Thoracic aorta (tissue), 2 donors: ENCODE measurements at regions not wholly inside any gene's neighbourhood (a gene's known extent, or its start where the extent isn't known, plus 50 kb on each side); places are given as distances from the start of the nearest gene placed in this dataset.

Experiments
- ATAC-seq: fragments of 150-250 bp; one replicate; pipeline ENCODE4 v1.8.0; 2017; ENCODE audit warnings: low read depth; ENCODE audit not compliant: insufficient number of reproducible peaks, low FRiP score
- DNase-seq: peaks from one replicate; pipeline ENCODE4 v3.0.0-alpha.2; 2020; ENCODE audit warnings: low spot score
- H3K27ac ChIP-seq, 2 donors: fragments of 200-600 bp; sonication (generic); 1 replicate in 1 of 2; 2 replicates in 1 of 2; pipeline ENCODE4 v1.5.1; 2016; ENCODE audit warnings: mild to moderate bottlenecking in 2 of 2, moderate library complexity in 2 of 2
- H3K27me3 ChIP-seq: fragments of 200-600 bp; sonication (generic); replicated peaks from 2 replicates; pipeline ENCODE4 v1.6.0; 2016; ENCODE audit warnings: mild to moderate bottlenecking; ENCODE audit not compliant: insufficient read depth
- H3K36me3 ChIP-seq: fragments of 200-600 bp; sonication (generic); one replicate; pipeline ENCODE4 v1.5.1; 2016
- H3K4me1 ChIP-seq, 2 donors: fragments of 200-600 bp; sonication (generic); 1 replicate in 1 of 2; 2 replicates in 1 of 2; pipeline versions ENCODE4 v1.5.1 to v1.6.0; 2016; ENCODE audit warnings: low read depth in 2 of 2, mild to moderate bottlenecking in 1 of 2; ENCODE audit not compliant: control insufficient read depth in 1 of 2
- H3K4me3 ChIP-seq: fragments of 200-600 bp; sonication (generic); 2 replicates; pipeline ENCODE4 v1.5.1; 2016; ENCODE audit warnings: mild to moderate bottlenecking
- H3K9me3 ChIP-seq: fragments of 200-600 bp; sonication (generic); 2 replicates; pipeline ENCODE4 v1.5.1; 2016
- CTCF ChIP-seq: fragments of 200-600 bp; sonication (generic); IDR thresholded peaks from one replicate; pipeline ENCODE4 v1.5.1; 2019; ENCODE audit warnings: antibody characterized with exemption

- no peak overlapping the region for H3K4me3 ChIP-seq
- ATAC-seq (no peak), DNase-seq (no peak)
- no peaks in the 10 kb centered on the region for H3K36me3 ChIP-seq
- H3K27ac ChIP-seq, result no peak overlapping the region
- no peak for TF ChIP-seq CTCF
- no peaks in the 10 kb centered on the region for H3K9me3 ChIP-seq
- H3K27me3 ChIP-seq, result no peaks in the 10 kb centered on the region
- no peaks in the 10 kb centered on the region for H3K4me1 ChIP-seq
Measured at GRCh38 chr1:37294529-37294928, 179.9 kb upstream of the ZC3H12A start.

GRCh38 chr1:37298769-37299168 lies 175.6 kb upstream of the ZC3H12A start:
- TF ChIP-seq CTCF, result no peak
- no peak overlapping the region for H3K4me3 ChIP-seq
- ATAC-seq (no peak), DNase-seq (no peak)
- no peaks in the 10 kb centered on the region for H3K4me1 ChIP-seq
- H3K9me3 ChIP-seq, result no peaks in the 10 kb centered on the region
- no peak overlapping the region for H3K27ac ChIP-seq
- H3K36me3 ChIP-seq, result no peaks in the 10 kb centered on the region
- no peaks in the 10 kb centered on the region for H3K27me3 ChIP-seq

- ATAC-seq, result no peak
- Histone ChIP-seq H3K4me1 (no peaks in the 10 kb centered on the region), H3K27ac (no peak overlapping the region), H3K4me3 (no peak overlapping the region), H3K27me3 (no peaks in the 10 kb centered on the region), H3K36me3 (no peaks in the 10 kb centered on the region), H3K9me3 (no peaks in the 10 kb centered on the region)
- no peak for DNase-seq
- TF ChIP-seq CTCF, result no peak
Measured at GRCh38 chr1:37299216-37299615, 175.2 kb upstream of the ZC3H12A start.

- Histone ChIP-seq H3K27me3 (no peaks in the 10 kb centered on the region), H3K27ac (no peak overlapping the region), H3K36me3 (no peaks in the 10 kb centered on the region), H3K4me1 (no peaks in the 10 kb centered on the region), H3K4me3 (no peak overlapping the region), H3K9me3 (no peaks in the 10 kb centered on the region)
- no peak for TF ChIP-seq CTCF
- no peak for DNase-seq
- ATAC-seq, result no peak
Measured at GRCh38 chr1:37303884-37304574, 170.4 kb upstream of the ZC3H12A start.

- Histone ChIP-seq H3K27ac (no peak overlapping the region), H3K4me1 (no peaks in the 10 kb centered on the region), H3K9me3 (no peaks in the 10 kb centered on the region), H3K36me3 (no peaks in the 10 kb centered on the region), H3K4me3 (no peak overlapping the region), H3K27me3 (no peaks in the 10 kb centered on the region)
- ATAC-seq, result no peak
- no peak for DNase-seq
- no peak for TF ChIP-seq CTCF
Measured at GRCh38 chr1:37305108-37305507, 169.3 kb upstream of the ZC3H12A start.
